HFFc6 (cell line): ENCODE measurements at regions not wholly inside any gene's neighbourhood (a gene's known extent, or its start where the extent isn't known, plus 50 kb on each side); places are given as distances from the start of the nearest gene placed in this dataset.

Experiments
- DNase-seq: peaks from one replicate; pipeline ENCODE4 v3.0.0-alpha.2; 2018
- H3K27ac Mint-ChIP-seq: 2 replicates; pipeline ENCODE4 v1.8.0; 2020; ENCODE audit warnings: mild to moderate bottlenecking, mixed read lengths
- H3K27me3 Mint-ChIP-seq: 2 replicates; pipeline ENCODE4 v1.8.0; 2021; ENCODE audit warnings: mild to moderate bottlenecking, moderate library complexity, mixed read lengths; ENCODE audit not compliant: insufficient read depth
- H3K36me3 Mint-ChIP-seq: 2 replicates; pipeline ENCODE4 v1.8.0; 2021; ENCODE audit warnings: low read depth, mixed read lengths
- H3K4me1 Mint-ChIP-seq: 2 replicates; pipeline ENCODE4 v1.8.0; 2020; ENCODE audit warnings: low read depth, mixed read lengths
- H3K4me3 Mint-ChIP-seq: 2 replicates; pipeline ENCODE4 v1.8.0; 2020; ENCODE audit warnings: mild to moderate bottlenecking, moderate library complexity, mixed read lengths
- H3K9me3 Mint-ChIP-seq: 2 replicates; pipeline ENCODE4 v1.8.0; 2020; ENCODE audit warnings: mild to moderate bottlenecking, mixed read lengths
- CTCF ChIP-seq: fragments of 200-600 bp; sonication (generic); IDR thresholded peaks from 2 replicates; pipeline ENCODE4 v1.5.0; 2021; ENCODE audit warnings: antibody characterized with exemption, mild to moderate bottlenecking

DNA sequence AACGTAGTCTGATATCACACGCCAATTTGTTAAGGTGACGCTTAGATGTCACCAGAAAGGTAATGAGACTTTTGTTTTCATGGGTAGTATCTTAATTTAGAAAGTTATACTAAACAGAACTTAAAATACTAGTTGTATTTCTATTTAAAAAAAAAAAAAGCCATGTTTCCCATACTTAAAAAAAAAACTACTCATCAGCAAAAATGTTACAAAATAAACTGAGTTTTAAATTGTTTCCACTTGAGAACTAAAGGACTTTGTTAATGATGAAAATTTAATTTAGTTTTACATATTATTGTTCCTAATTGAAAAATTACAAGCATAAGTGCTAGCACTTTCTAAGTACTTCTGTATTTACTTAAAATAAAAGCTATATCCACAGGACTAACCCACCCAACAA is 300.8 kb upstream of the ATP11B start:
- H3K36me3 Mint-ChIP-seq, result no peaks in the 10 kb centered on the region
- no peak overlapping the region for H3K27ac Mint-ChIP-seq
- no peak overlapping the region for H3K4me3 Mint-ChIP-seq
- no peak for TF ChIP-seq CTCF
- H3K27me3 Mint-ChIP-seq, result no peaks in the 10 kb centered on the region
- peaks cover 13% of the 10 kb centered on the region for H3K9me3 Mint-ChIP-seq
- no peaks in the 10 kb centered on the region for H3K4me1 Mint-ChIP-seq
- no peak for DNase-seq

- TF ChIP-seq CTCF, result no peak
- Mint-ChIP-seq H3K9me3 (peaks cover 24% of the 10 kb centered on the region), H3K27ac (no peak overlapping the region), H3K4me1 (no peaks in the 10 kb centered on the region), H3K27me3 (no peaks in the 10 kb centered on the region; the same call in 1 of the 2 replicates), H3K4me3 (no peak overlapping the region), H3K36me3 (no peaks in the 10 kb centered on the region)
- no peak for DNase-seq
These were observed 293.0 kb upstream of the ATP11B start for GRCh38 chr3:182500289-182500688.

DNA sequence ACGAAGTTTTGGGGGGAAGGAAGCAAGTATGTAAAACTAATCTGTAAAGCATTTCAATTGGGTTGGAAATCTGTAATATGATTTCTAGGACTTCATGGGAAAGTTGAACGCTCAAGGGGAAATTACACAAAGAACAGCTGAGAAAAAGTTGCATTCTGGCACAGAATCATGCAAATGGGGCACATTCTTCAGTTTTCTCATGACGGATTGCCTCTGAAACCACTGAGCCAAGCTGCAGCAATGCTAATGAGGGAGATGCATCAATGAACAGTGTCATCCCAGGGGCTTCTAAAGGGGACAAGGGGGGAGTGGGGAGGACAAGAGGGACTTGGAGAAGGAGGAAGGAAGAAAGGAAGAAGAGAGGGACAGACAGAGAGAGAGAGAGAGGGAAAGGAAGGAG is 291.4 kb upstream of the ATP11B start:
- TF ChIP-seq CTCF, result no peak
- H3K4me1 Mint-ChIP-seq, result no peaks in the 10 kb centered on the region
- H3K9me3 Mint-ChIP-seq, result peaks cover 26% of the 10 kb centered on the region
- H3K36me3 Mint-ChIP-seq, result no peaks in the 10 kb centered on the region
- no peak overlapping the region for H3K27ac Mint-ChIP-seq
- no peaks in the 10 kb centered on the region; the same call in 1 of the 2 replicates for H3K27me3 Mint-ChIP-seq
- no peak overlapping the region for H3K4me3 Mint-ChIP-seq
- DNase-seq, result no peak

DNA sequence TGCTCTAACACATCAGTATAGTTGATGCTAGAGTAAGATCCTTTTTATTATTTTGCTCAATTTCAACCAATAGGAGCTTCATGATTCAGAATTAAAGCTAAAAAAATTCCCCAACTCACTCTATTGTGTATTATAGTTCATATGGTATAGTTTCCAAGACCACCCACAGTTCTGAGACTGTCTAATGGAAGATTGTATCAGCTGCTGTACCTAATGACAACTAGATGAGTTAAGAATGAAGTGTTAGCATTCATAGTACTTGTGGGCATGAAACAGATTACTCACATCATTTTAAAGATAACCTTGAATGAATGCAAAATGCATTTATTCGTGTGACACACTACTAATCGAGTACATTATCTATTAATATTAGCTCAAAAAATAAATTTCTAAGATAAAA is 289.9 kb upstream of the ATP11B start:
- Mint-ChIP-seq H3K9me3 (peaks cover 35% of the 10 kb centered on the region), H3K27ac (no peak overlapping the region), H3K4me3 (no peak overlapping the region), H3K4me1 (no peaks in the 10 kb centered on the region), H3K27me3 (no peaks in the 10 kb centered on the region; the same call in 1 of the 2 replicates), H3K36me3 (no peaks in the 10 kb centered on the region)
- TF ChIP-seq CTCF, result no peak
- DNase-seq, result no peak

GRCh38 chr3:182508919-182509711 is 284.2 kb upstream of the ATP11B start:
- H3K9me3 Mint-ChIP-seq, result peaks cover 44% of the 10 kb centered on the region
- peaks cover 6% of the 10 kb centered on the region; the same call in 1 of the 2 replicates for H3K36me3 Mint-ChIP-seq
- no peak for DNase-seq
- H3K27me3 Mint-ChIP-seq, result no peaks in the 10 kb centered on the region; the same call in 1 of the 2 replicates
- no peak overlapping the region for H3K4me3 Mint-ChIP-seq
- no peak for TF ChIP-seq CTCF
- H3K27ac Mint-ChIP-seq, result no peak overlapping the region
- no peaks in the 10 kb centered on the region for H3K4me1 Mint-ChIP-seq
